ENCODE measurements at regions not wholly inside any gene's neighbourhood (a gene's known extent, or its start where the extent isn't known, plus 50 kb on each side); places are given as distances from the start of the nearest gene placed in this dataset.

- no peak for DNase-seq (ENCODE audit: low read depth, low spot score)
Observed at GRCh38 chr7:26458466-26459145, 166.9 kb downstream of the SNX10 start.

GRCh38 chr7:26459540-26460193 lies 168.0 kb downstream of the SNX10 start:
- no peak for DNase-seq (ENCODE audit: low read depth, low spot score)

- no peak for DNase-seq (ENCODE audit: low read depth, low spot score)
Observed at GRCh38 chr7:26460351-26461085, 168.9 kb downstream of the SNX10 start.

GRCh38 chr7:26461518-26461917 lies 169.9 kb downstream of the SNX10 start:
- no peak for DNase-seq (ENCODE audit: low read depth, low spot score)

- no peak for DNase-seq (ENCODE audit: low read depth, low spot score)
Observed at GRCh38 chr7:26466007-26466406, 174.3 kb downstream of the SNX10 start.

- no peak for DNase-seq (ENCODE audit: low read depth, low spot score)
Observed at GRCh38 chr7:26467104-26467503, 175.4 kb downstream of the SNX10 start.

- no peak for DNase-seq (ENCODE audit: low read depth, low spot score)
Observed at GRCh38 chr7:26467541-26467940, 175.9 kb downstream of the SNX10 start.

GRCh38 chr7:26468625-26469024 lies 177.0 kb downstream of the SNX10 start:
- no peak for DNase-seq (ENCODE audit: low read depth, low spot score)

- DNase-seq (ENCODE audit: low read depth, low spot score): no peak
Observed at GRCh38 chr7:26469188-26469587, 177.5 kb downstream of the SNX10 start.

- DNase-seq (ENCODE audit: low read depth, low spot score): no peak
Observed at GRCh38 chr7:26470691-26471090, 179.0 kb downstream of the SNX10 start.

GRCh38 chr7:26471306-26472075 lies 179.8 kb downstream of the SNX10 start:
- DNase-seq (ENCODE audit: low read depth, low spot score): no peak

- DNase-seq (ENCODE audit: low read depth, low spot score): no peak
Observed at GRCh38 chr7:26472971-26473370, 181.3 kb downstream of the SNX10 start.

- no peak for DNase-seq (ENCODE audit: low read depth, low spot score)
Observed at GRCh38 chr7:26476271-26476670, 184.6 kb downstream of the SNX10 start.

GRCh38 chr7:26477381-26477990 lies 185.8 kb downstream of the SNX10 start:
- DNase-seq (ENCODE audit: low read depth, low spot score): no peak

GRCh38 chr7:26478550-26478949 lies 186.9 kb downstream of the SNX10 start:
- no peak for DNase-seq (ENCODE audit: low read depth, low spot score)

- DNase-seq (ENCODE audit: low read depth, low spot score): no peak
Observed at GRCh38 chr7:26479581-26479980, 187.9 kb downstream of the SNX10 start.

- DNase-seq (ENCODE audit: low read depth, low spot score): no peak
Observed at GRCh38 chr7:26480156-26480555, 188.5 kb downstream of the SNX10 start.

- DNase-seq (ENCODE audit: low read depth, low spot score): no peak
Observed at GRCh38 chr7:26482927-26483326, 191.3 kb downstream of the SNX10 start.

- DNase-seq (ENCODE audit: low read depth, low spot score): no peak
Observed at GRCh38 chr7:26483843-26484242, 192.2 kb downstream of the SNX10 start.

- no peak for DNase-seq (ENCODE audit: low read depth, low spot score)
Observed at GRCh38 chr7:26485367-26485934, 193.8 kb downstream of the SNX10 start.

- no peak for DNase-seq (ENCODE audit: low read depth, low spot score)
Observed at GRCh38 chr7:26486153-26486552, 194.5 kb downstream of the SNX10 start.
